ENCODE measurements at regions not wholly inside any gene's neighbourhood (a gene's known extent, or its start where the extent isn't known, plus 50 kb on each side); places are given as distances from the start of the nearest gene placed in this dataset.

- H3K36me3 ChIP-seq (ENCODE audit: control insufficient read depth, insufficient read depth, low read length): no peaks in the 10 kb centered on the region
- H2BK15ac ChIP-seq (ENCODE audit: low read depth, low read length): no peak overlapping the region
- H3K23ac ChIP-seq (ENCODE audit: low read depth, low read length): no peak overlapping the region
- H2BK20ac ChIP-seq (ENCODE audit: low read depth, low read length): no peak overlapping the region
- no peaks in the 10 kb centered on the region for H4K20me1 ChIP-seq (ENCODE audit: insufficient read depth, low read length)
- no peak overlapping the region for H3K18ac ChIP-seq (ENCODE audit: low read depth, low read length)
- intact Hi-C loops (cut with micrococcal nuclease) (no loop called here), in situ Hi-C loops (cut with MboI; ENCODE audit: low sequenced_read_pairs) (no loop called here), dilution Hi-C loops (cut with HindIII; ENCODE audit: low sequenced_read_pairs, unreplicated experiment) (no loop called here)
- CTCF ChIA-PET: no interaction called here
- 0 out of 2 replicates have a peak, but pooled peaks cover 2% of the 10 kb centered on the region for H3K9me3 ChIP-seq (ENCODE audit: control insufficient read depth, insufficient read depth, low read length)
- H3K4ac ChIP-seq (ENCODE audit: low read depth, low read length): no peak overlapping the region
- no peak for ATAC-seq (ENCODE audit: low read depth)
- H2AK5ac ChIP-seq (ENCODE audit: low read depth, low read length): no peak overlapping the region
- H3K27me3 ChIP-seq (ENCODE audit: control insufficient read depth, insufficient read depth, low read length): no peaks in the 10 kb centered on the region
- no TSS peak for BruUV-seq (replicated peaks)
- H4K5ac ChIP-seq (ENCODE audit: low read depth, low read length): no peak overlapping the region
- H2BK120ac ChIP-seq (ENCODE audit: low read depth, low read length): no peak overlapping the region
- no peaks in the 10 kb centered on the region for H3K79me1 ChIP-seq (ENCODE audit: low read depth in 1 of 2, low read length in 2 of 2)
- H4K91ac ChIP-seq (ENCODE audit: insufficient read depth, low read depth, low read length): no peak overlapping the region
- no peak overlapping the region for H3K14ac ChIP-seq (replicated peaks; ENCODE audit: low read depth, low read length)
- H2BK5ac ChIP-seq (ENCODE audit: low read depth, low read length, poor library complexity, severe bottlenecking): no peak overlapping the region
- H3K9ac ChIP-seq (ENCODE audit: low read depth, low read length): no peak overlapping the region
- H3K9me1 ChIP-seq (ENCODE audit: insufficient read depth, low read length): no peaks in the 10 kb centered on the region
- no peaks in the 10 kb centered on the region for H3K4me1 ChIP-seq (ENCODE audit: control insufficient read depth, insufficient read depth, low read length)
- H3K56ac ChIP-seq (ENCODE audit: extremely low read depth, insufficient read depth, low read length): no peak overlapping the region
- H2AK9ac ChIP-seq (replicated peaks; ENCODE audit: low read depth, low read length, poor library complexity): no peak overlapping the region
- no peak overlapping the region for H4K8ac ChIP-seq (ENCODE audit: low read depth in 2 of 2, low read length in 2 of 2)
- no peak overlapping the region for H3K4me3 ChIP-seq (ENCODE audit: insufficient read depth, low read depth, low read length)
- H3K4me2 ChIP-seq (ENCODE audit: low read depth, low read length): no peak overlapping the region
- TF ChIP-seq USF2 (IDR thresholded peaks at IDR 0.05; ENCODE audit: low read depth, low read length) (no peak), SMC3 (IDR thresholded peaks at IDR 0.05; ENCODE audit: low read depth, low read length) (no peak), RAD21 (IDR thresholded peaks at IDR 0.05; ENCODE audit: low read length) (no peak), FOS (IDR thresholded peaks at IDR 0.05; ENCODE audit: low read depth, low read length) (no peak), CTCF (conservative IDR thresholded peaks at IDR 0.05; ENCODE audit: low read depth, low read length) (no peak), MXI1 (IDR thresholded peaks at IDR 0.05; ENCODE audit: borderline replicate concordance, low read depth, low read length) (no peak), ELK1 (IDR thresholded peaks at IDR 0.05; ENCODE audit: borderline replicate concordance, low read depth, low read length) (no peak), MAZ (IDR thresholded peaks at IDR 0.05; ENCODE audit: borderline replicate concordance, low read depth, low read length) (no peak), NFE2L2 (IDR thresholded peaks at IDR 0.05; ENCODE audit: low read depth, low read length) (no peak), BHLHE40 (IDR thresholded peaks at IDR 0.05; ENCODE audit: low read depth, low read length) (no peak)
- WGBS, 2 experiments (ENCODE audit: extremely low coverage in 2 of 2, insufficient read length in 1 of 2): no CpG with 5 or more reads among the region's 33 CpGs
- POLR2A ChIA-PET (ENCODE audit: unreplicated experiment): no interaction called here
- no peak overlapping the region for H3K27ac ChIP-seq (ENCODE audit: insufficient read depth, low read length)
- no peak overlapping the region for H2AFZ ChIP-seq (replicated peaks; ENCODE audit: low read length, poor library complexity)
- DNase-seq: no peak
Observed at GRCh38 chrX:14243823-14244222, 214.1 kb upstream of the GEMIN8 start.
